Transverse colon (tissue), 4 donors: ENCODE measurements at regions not wholly inside any gene's neighbourhood (a gene's known extent, or its start where the extent isn't known, plus 50 kb on each side); places are given as distances from the start of the nearest gene placed in this dataset.
"Not testable (repeated sequence)": the region's sequence is repeated elsewhere in the genome, so short reads cannot be mapped to it uniquely, and the experiment has no call there.

Source experiments
- EP300 ChIP-seq: sonication (generic); formaldehyde crosslinking; IDR thresholded peaks from one replicate; pipeline ENCODE4 v1.6.1; 2017; ENCODE audit warnings: antibody characterized with exemption, low read depth
- POLR2A ChIP-seq: fragments of 450-650 bp; IDR thresholded peaks from one replicate; pipeline ENCODE4 v1.6.1; 2016; ENCODE audit warnings: antibody characterized with exemption, mild to moderate bottlenecking, moderate library complexity
- POLR2AphosphoS5 ChIP-seq, 3 donors: sonication (generic); formaldehyde crosslinking; IDR thresholded peaks; one replicate each; pipeline ENCODE4 v1.6.1; 2016; ENCODE audit warnings: antibody characterized with exemption in 3 of 3
- TF ChIP-seq, protein P1 (sequence below), 5 experiments: fragments of 200-600 bp in 3 of 5; fragments of 450-650 bp in 2 of 5; sonication (generic) in 3 of 5; IDR thresholded peaks; 1 replicate in 2 of 5; 2 replicates in 3 of 5; pipeline ENCODE4 v1.5.1; 2016 to 2017; ENCODE audit warnings: antibody characterized with exemption in 5 of 5, inconsistent platforms in 3 of 5, mild to moderate bottlenecking in 2 of 5, moderate library complexity in 1 of 5

DNA sequence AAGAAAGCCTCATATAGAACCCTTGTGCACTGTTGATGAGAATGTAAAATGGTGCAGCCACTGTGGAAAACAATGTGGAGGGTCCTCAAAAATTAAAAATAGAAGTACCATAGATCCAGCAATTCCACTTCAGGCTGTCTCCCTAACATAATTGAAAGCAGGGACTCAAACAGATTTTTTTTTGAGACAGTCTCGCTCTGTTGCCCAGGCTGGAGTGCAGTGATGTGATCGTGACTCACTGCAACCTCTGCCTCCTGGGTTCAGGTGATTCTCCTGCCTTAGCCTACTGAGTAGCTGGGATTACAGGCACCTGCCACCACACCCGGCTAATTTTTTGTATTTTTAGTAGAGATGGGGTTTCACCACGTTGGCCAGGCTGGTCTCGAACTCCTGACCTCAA, 356.6 kb upstream of the ROPN1 start:
- TF ChIP-seq POLR2AphosphoS5 (IDR thresholded peaks at IDR 0.05); POLR2A; EP300: not testable (repeated sequence)
- TF ChIP-seq, protein P1, sequence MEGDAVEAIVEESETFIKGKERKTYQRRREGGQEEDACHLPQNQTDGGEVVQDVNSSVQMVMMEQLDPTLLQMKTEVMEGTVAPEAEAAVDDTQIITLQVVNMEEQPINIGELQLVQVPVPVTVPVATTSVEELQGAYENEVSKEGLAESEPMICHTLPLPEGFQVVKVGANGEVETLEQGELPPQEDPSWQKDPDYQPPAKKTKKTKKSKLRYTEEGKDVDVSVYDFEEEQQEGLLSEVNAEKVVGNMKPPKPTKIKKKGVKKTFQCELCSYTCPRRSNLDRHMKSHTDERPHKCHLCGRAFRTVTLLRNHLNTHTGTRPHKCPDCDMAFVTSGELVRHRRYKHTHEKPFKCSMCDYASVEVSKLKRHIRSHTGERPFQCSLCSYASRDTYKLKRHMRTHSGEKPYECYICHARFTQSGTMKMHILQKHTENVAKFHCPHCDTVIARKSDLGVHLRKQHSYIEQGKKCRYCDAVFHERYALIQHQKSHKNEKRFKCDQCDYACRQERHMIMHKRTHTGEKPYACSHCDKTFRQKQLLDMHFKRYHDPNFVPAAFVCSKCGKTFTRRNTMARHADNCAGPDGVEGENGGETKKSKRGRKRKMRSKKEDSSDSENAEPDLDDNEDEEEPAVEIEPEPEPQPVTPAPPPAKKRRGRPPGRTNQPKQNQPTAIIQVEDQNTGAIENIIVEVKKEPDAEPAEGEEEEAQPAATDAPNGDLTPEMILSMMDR (IDR thresholded peaks at IDR 0.05), result not testable (repeated sequence)
